Adrenal gland (tissue), 9 donors: ENCODE measurements at regions not wholly inside any gene's neighbourhood (a gene's known extent, or its start where the extent isn't known, plus 50 kb on each side); places are given as distances from the start of the nearest gene placed in this dataset.
"Not testable (repeated sequence)": the region's sequence is repeated elsewhere in the genome, so short reads cannot be mapped to it uniquely, and the experiment has no call there.

Experiments used
- DNase-seq, 7 donors: peaks; one replicate each; pipeline ENCODE4 v3.0.0-alpha.2; 2019 to 2020
- H3K27ac ChIP-seq, 5 donors: fragments of 200-600 bp; sonication (generic) in 4 of 5; 1 replicate in 3 of 5; 2 replicates in 2 of 5; pipeline versions ENCODE4 v1.5.1 to v1.8.0; 2016 to 2020; ENCODE audit warnings: mild to moderate bottlenecking in 1 of 5
- H3K27me3 ChIP-seq: fragments of 200-600 bp; 2 replicates; pipeline ENCODE4 v1.8.0; 2021
- H3K36me3 ChIP-seq, 2 donors: fragments of 200-600 bp; replicated peaks in 1 of 2; 1 replicate in 1 of 2; 2 replicates in 1 of 2; pipeline versions ENCODE4 v1.5.1 to v1.8.0; 2018 to 2022
- H3K4me1 ChIP-seq, 2 donors: fragments of 200-600 bp; replicated peaks in 1 of 2; 1 replicate in 1 of 2; 2 replicates in 1 of 2; pipeline versions ENCODE4 v1.5.1 to v1.8.0; 2018 to 2021
- H3K4me3 ChIP-seq, 4 donors: fragments of 200-600 bp; sonication (generic) in 3 of 4; one replicate each; pipeline ENCODE4 v1.5.1; 2016 to 2018
- H3K9me3 ChIP-seq, 3 donors: fragments of 200-600 bp; sonication (generic) in 1 of 3; replicated peaks in 1 of 3; 1 replicate in 2 of 3; 2 replicates in 1 of 3; pipeline versions ENCODE4 v1.5.1 to v1.8.0; 2016 to 2021
- POLR2A ChIP-seq, 2 donors: fragments of 450-650 bp; IDR thresholded peaks; one replicate each; pipeline ENCODE4 v1.6.1; 2017; ENCODE audit warnings: antibody characterized with exemption in 2 of 2, mild to moderate bottlenecking in 2 of 2, moderate library complexity in 1 of 2
- WGBS, 4 donors: extraction: QIAGEN DNeasy Blood & Tissue Kit in 2 of 4; methylation state at CpG; one replicate each; pipeline versions ENCODE4 v1.1.5 to v1.1.7; 2013 to 2017; 5-methylcytosine and 5-hydroxymethylcytosine counted together
- intact Hi-C, 2 donors: fragments of 100-400 bp; cut with DNase I; formaldehyde crosslinking; loops; one replicate each; pipeline versions ENCODE4 v1.14.1 to v1.15.0; 2022 to 2023
- TF ChIP-seq, protein P1 (sequence below), 6 experiments: fragments of 450-650 bp in 4 of 6; fragments of 200-600 bp in 2 of 6; sonication (generic) in 1 of 6; IDR thresholded peaks; 1 replicate in 5 of 6; 2 replicates in 1 of 6; pipeline versions ENCODE4 v1.5.1 to v1.8.0; 2016 to 2021; ENCODE audit warnings: antibody characterized with exemption in 6 of 6, mild to moderate bottlenecking in 2 of 6, moderate library complexity in 1 of 6
- donor health status: healthy with polysubstance abuse.
- donor health status: Bipolar disorder and iron deficiency.
- donor health status: DM: yes; HTN: yes; CAD: no.
- donor health status: DM: no; HTN: no; CAD: no.
- donor health status: DM: no; HTN: no; CAD: no.

DNA sequence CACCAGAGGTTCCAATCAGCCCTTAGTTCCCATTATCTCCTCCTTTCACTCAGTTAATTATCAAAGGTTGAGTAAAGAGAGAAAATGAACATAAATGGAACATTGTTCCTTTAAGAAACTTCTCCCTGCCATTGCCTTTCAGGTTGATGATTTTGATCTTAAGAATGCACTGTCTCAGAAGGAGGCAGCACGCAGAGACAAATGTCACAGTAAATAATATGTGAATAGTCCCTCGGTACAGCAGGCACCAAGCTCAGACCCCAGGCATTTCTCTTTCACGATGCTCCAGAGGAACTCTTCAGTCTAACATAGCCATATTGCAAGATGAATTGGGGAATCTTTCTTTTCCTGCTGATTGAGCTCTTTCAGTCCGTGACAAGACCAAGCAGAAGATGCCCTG, 435.3 kb upstream of the SPTLC3 start:
- H3K27me3 ChIP-seq = no peaks in the 10 kb centered on the region
- H3K4me1 ChIP-seq = no peaks in the 10 kb centered on the region
- no peaks in the 10 kb centered on the region for H3K36me3 ChIP-seq
- TF ChIP-seq, protein P1, sequence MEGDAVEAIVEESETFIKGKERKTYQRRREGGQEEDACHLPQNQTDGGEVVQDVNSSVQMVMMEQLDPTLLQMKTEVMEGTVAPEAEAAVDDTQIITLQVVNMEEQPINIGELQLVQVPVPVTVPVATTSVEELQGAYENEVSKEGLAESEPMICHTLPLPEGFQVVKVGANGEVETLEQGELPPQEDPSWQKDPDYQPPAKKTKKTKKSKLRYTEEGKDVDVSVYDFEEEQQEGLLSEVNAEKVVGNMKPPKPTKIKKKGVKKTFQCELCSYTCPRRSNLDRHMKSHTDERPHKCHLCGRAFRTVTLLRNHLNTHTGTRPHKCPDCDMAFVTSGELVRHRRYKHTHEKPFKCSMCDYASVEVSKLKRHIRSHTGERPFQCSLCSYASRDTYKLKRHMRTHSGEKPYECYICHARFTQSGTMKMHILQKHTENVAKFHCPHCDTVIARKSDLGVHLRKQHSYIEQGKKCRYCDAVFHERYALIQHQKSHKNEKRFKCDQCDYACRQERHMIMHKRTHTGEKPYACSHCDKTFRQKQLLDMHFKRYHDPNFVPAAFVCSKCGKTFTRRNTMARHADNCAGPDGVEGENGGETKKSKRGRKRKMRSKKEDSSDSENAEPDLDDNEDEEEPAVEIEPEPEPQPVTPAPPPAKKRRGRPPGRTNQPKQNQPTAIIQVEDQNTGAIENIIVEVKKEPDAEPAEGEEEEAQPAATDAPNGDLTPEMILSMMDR (IDR thresholded peaks at IDR 0.05) = no peak
- no peak for TF ChIP-seq POLR2A (IDR thresholded peaks at IDR 0.05)
- H3K9me3 ChIP-seq = no peaks in the 10 kb centered on the region
- intact Hi-C loops = no loop called here
- no peak overlapping the region for H3K4me3 ChIP-seq
- DNase-seq = no peak
- H3K27ac ChIP-seq = no peak overlapping the region
- 41 to 54% (median 46%) methylated on average over 4 of the region's 4 CpGs for WGBS, 4 donors

DNA sequence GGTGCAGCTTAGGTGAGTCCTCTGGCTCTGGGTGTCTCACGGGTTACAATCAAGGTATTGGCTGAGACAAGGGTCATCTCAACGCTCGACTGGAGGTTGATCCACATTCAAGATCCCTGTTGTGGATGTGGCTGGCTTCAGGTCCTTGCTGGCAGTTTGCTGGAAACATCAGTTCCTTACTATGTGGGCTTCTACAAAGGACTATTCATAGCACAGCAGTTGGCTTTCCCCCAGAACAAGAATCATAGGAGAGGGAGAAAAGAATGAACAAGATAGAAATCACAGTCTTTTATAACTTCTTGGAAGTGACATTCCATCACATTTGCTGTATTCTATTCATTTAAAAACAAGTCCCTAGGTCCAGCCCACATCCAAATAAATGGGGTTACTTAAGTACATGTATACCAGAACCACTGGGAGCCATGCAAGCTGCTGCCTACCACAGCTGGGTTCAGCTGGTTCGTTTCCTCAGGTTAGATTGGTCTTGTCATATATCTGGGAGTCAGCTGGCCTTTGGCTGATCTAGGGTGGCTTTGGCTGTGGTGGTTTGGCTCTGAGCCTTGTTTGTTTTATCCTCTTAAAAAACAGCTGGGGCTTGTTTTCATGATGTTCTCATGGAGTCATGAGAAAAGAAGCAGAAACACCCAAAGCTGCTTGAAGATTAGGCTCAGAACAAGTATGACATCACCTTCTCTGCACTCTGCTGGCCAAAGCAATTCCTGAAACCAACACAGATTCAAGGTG, 433.2 kb upstream of the SPTLC3 start:
- H3K27me3 ChIP-seq = no peaks in the 10 kb centered on the region
- no peak overlapping the region for H3K4me3 ChIP-seq
- 61 to 78% (median 67%) methylated on average over 4 of the region's 4 CpGs for WGBS, 4 donors
- no peaks in the 10 kb centered on the region for H3K9me3 ChIP-seq
- no peak overlapping the region for H3K27ac ChIP-seq
- no peaks in the 10 kb centered on the region for H3K4me1 ChIP-seq
- intact Hi-C loops = no loop called here
- peak in 5 of 7 donors; percentile 11 to 56 (median 19) for DNase-seq
- TF ChIP-seq POLR2A (IDR thresholded peaks at IDR 0.05) = no peak
- TF ChIP-seq, protein P1 (IDR thresholded peaks at IDR 0.05) = no peak
- no peaks in the 10 kb centered on the region for H3K36me3 ChIP-seq

DNA sequence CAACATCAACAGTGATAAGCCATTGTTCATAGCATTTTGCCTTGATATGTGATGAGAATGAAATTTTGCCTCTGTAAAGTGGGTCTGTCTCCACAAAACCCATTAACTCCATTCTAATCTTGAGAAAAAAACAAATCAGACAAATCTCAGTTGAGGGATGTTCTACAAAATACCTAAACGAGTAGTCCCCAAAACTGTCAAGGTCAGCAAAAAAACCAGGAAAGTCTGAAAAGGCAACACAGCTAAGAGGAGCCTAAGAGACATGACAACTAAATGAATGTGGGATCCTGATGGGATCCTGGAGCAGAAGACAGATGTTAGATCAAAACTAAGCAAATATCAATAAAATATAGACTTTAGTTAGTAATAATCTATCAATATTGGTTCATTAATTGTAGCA, 431.6 kb upstream of the SPTLC3 start:
- intact Hi-C loops = no loop called here
- Histone ChIP-seq H3K27me3 (no peaks in the 10 kb centered on the region), H3K4me3 (no peak overlapping the region), H3K27ac (no peak overlapping the region), H3K9me3 (no peaks in the 10 kb centered on the region), H3K4me1 (no peaks in the 10 kb centered on the region), H3K36me3 (no peaks in the 10 kb centered on the region)
- WGBS, 4 donors = 33 to 51% (median 40%) methylated on average over 1 of the region's 1 CpG
- no peak for DNase-seq
- TF ChIP-seq, protein P1 (IDR thresholded peaks at IDR 0.05) = no peak
- no peak for TF ChIP-seq POLR2A (IDR thresholded peaks at IDR 0.05)

DNA sequence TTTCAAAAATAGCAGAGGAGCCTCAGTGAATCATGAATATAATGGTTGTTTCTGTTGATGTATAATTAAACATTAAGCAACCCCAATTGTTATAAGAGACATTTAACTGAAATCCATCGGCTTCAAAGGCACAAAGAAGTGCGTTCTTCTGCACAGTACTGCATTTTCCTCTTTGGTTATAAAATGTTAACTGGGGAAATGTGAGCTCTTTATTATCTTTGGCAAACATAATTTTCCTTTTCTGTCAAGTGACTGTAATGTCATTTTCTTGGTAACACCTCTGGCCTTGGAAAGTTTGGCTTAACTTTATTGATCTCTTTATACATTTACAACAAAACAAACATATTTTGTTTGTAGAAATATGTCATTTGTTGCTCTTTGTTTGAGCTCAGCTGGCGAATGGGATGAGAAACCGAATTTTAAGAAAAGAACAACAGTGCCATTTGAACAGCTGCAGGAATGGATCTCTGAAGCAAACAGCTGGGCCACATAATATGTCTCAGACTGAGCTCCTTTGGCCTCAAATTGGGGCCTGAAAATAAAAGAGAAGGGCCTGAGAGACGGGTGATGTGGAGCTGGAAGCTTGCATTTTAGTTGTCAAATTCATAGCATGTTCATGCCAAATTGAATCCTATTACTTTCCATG, 427.0 kb upstream of the SPTLC3 start:
- no peak overlapping the region for H3K27ac ChIP-seq
- WGBS, 4 donors = 57 to 63% (median 59%) methylated on average over 5 of the region's 5 CpGs

DNA sequence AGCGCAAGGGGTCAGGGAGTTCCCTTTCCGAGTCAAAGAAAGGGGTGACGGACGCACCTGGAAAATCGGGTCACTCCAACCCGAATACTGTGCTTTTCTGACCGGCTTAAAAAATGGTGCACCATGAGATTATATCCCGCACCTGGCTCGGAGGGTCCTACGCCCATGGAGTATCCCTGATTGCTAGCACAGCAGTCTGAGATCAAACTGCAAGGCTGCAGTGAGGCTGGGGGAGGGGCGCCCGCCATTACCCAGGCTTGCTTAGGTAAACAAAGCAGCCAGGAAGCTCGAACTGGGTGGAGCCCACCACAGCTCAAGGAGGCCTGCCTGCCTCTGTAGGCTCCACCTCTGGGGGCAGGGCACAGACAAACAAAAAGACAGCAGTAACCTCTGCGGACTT, 426.1 kb upstream of the SPTLC3 start:
- intact Hi-C loops, H3K4me3 ChIP-seq, H3K27ac ChIP-seq, H3K36me3 ChIP-seq, H3K9me3 ChIP-seq, H3K4me1 ChIP-seq, DNase-seq, H3K27me3 ChIP-seq: not testable (repeated sequence)
- 77 to 87% (median 81%) methylated on average over 7 to 13 of the region's 14 CpGs for WGBS, 4 donors

More for the DNA sequence above, 427.0 kb upstream of the SPTLC3 start:
- no peak for DNase-seq
- no peaks in the 10 kb centered on the region for H3K36me3 ChIP-seq
- no peak overlapping the region for H3K4me3 ChIP-seq
- no peaks in the 10 kb centered on the region for H3K4me1 ChIP-seq
- TF ChIP-seq, protein P1 (IDR thresholded peaks at IDR 0.05) = no peak
- TF ChIP-seq POLR2A (IDR thresholded peaks at IDR 0.05) = no peak
- intact Hi-C loops = no loop called here
- H3K27me3 ChIP-seq = no peaks in the 10 kb centered on the region
- no peaks in the 10 kb centered on the region for H3K9me3 ChIP-seq
